ENCODE measurements at regions not wholly inside any gene's neighbourhood (a gene's known extent, or its start where the extent isn't known, plus 50 kb on each side); places are given as distances from the start of the nearest gene placed in this dataset.

DNA sequence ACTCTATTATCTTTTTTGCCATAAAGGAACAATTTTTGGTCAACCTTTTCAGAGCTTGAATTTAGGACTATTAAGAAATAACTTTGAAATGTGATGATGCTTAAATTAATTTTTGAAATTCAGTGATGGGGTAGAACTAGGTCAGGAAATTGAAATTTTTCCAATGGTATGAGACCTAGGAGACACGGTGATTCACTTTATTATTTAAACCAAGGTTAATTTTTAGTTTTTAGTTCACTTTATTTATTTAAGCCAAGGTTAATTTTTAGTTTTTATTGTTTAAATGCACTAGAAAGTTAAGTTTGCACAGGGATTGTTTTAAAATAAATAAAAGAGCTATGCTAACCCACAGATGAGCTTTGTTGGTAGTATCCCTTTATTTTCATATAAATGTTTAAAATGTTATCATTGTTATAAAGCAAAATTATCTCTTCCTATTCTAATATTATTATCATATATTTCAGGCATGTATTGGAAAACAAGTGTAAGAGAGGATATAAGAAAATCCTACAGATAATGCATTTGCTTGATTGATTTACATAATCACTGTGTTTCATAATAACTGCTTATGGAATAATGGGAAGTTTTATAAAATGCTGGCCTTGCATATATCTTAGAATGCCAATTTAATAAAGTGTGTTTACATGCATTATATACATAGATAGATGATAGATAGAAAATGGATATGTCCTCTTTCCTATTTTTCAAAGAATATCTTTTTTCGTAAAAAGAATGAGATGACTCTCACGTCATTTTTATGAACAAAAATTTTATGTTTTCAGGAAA lies 163.6 kb downstream of the HGF start:
- no peak for DNase-seq (ENCODE audit: low spot score)

GRCh38 chr7:81605493-81605892 lies 164.4 kb downstream of the HGF start:
- DNase-seq (ENCODE audit: low spot score), result no peak

- DNase-seq (ENCODE audit: low spot score), result no peak
Measured at GRCh38 chr7:81604808-81605174, 165.1 kb downstream of the HGF start.

DNA sequence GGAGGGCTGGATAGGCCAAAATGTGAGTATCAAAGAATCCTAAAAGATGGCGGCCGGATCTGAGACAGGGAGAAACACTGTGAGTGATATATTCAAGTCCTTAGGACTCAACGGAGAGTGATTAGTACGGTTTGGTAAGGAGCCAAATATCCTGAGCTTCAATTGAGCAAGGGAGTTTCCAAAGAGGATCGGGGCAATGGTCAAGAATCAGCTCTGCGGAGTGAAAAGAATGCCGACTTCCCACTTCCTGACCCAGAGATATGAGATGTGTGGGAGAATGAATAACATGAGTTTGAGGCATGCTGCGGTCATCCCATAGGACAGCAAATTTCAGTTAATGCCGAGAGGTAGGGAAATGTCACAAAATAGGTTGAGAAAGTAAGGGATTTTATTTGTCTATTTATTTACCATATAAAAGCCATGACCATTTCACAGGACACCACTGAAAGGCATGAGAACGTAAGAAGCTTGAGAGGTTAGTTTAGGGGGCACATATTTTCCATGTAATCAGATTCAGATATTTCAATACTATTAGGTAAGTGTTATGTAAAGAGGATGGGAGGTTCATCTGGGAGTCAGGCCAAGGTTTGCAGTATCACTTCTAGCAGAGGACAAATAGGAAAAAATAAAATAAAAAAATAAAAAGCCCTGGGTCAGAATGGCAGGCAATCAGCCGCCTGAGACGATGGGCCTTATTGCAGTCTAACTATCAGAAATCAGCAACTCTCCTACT lies 165.6 kb downstream of the HGF start:
- DNase-seq (ENCODE audit: low spot score), result peak; percentile 48

- peak; percentile 15 for DNase-seq (ENCODE audit: low spot score)
Measured at GRCh38 chr7:81600608-81601007, 169.2 kb downstream of the HGF start.

DNA sequence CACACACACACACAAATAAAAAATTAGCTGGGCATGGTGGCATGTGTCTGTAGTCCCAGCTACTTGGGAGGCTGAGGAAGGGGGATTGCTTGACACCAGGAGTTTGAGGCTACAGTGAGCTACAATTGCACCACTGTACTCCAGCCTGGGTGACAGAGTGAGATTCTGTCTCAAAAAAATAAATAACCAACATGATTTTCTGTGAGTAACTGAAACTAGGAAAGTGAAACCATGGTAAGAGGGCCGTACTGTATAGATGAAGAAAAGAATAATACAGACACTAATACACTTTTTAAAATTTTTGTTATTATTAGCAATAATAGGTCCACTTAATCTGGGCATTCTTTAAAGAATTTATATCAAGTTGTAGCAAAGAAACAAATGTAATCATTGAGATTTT lies 170.9 kb downstream of the HGF start:
- DNase-seq (ENCODE audit: low spot score), result no peak

DNA sequence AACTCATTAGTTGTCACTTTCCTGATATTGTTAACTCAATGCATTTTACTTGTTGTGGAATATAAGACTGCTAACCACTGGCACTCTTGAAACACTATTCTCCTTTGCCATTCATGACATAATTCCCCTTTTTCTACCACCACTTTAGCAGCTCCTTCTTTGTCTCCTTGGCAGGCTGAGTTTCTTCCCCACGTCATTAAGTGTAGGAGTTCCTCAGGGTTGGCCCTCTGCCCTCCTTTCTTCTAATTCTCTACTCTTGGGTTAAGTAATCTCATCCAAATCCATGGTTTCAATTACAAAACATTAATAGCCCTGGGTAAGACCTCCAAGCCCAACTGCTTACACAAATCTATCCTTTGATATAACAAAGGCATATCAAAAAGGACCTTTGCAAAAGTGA lies 175.1 kb downstream of the HGF start:
- DNase-seq (ENCODE audit: low spot score), result no peak

GRCh38 chr7:81590131-81590530 lies 179.7 kb downstream of the HGF start:
- no peak for DNase-seq (ENCODE audit: low spot score)

- no peak for DNase-seq (ENCODE audit: low spot score)
Measured at GRCh38 chr7:81584667-81585066, 185.2 kb downstream of the HGF start.

- DNase-seq (ENCODE audit: low spot score), result no peak
Measured at GRCh38 chr7:81583882-81584533, 185.8 kb downstream of the HGF start.

GRCh38 chr7:81583090-81583489 lies 186.8 kb downstream of the HGF start:
- no peak for DNase-seq (ENCODE audit: low spot score)

- DNase-seq (ENCODE audit: low spot score), result no peak
Measured at GRCh38 chr7:81577642-81578340, 192.1 kb downstream of the HGF start.

GRCh38 chr7:81574723-81575326 lies 195.0 kb downstream of the HGF start:
- peak; percentile 8 for DNase-seq (ENCODE audit: low spot score)

- DNase-seq (ENCODE audit: low spot score), result no peak
Measured at GRCh38 chr7:81573932-81574331, 195.9 kb downstream of the HGF start.

GRCh38 chr7:81573128-81573527 lies 196.7 kb downstream of the HGF start:
- no peak for DNase-seq (ENCODE audit: low spot score)

DNA sequence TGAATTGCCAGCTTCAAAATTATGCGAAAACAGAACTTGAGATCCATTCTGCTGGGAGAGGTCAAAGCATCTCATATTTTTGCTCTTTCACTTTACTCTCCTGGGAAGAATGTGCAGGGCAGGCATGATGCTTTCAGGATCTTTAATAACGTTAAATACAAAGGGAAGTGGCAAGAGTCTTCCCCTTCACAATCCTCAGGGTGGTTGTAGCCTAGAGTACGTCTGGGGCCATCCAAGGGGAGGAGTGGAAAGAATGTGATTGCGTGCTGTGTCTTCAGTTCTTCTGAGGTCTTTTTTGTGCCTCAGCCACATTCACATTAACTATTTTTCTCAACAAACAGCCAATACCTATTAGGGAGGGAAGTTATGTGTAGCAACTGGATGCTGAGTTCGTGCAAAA lies 207.3 kb downstream of the HGF start:
- DNase-seq (ENCODE audit: low spot score), result no peak

DNA sequence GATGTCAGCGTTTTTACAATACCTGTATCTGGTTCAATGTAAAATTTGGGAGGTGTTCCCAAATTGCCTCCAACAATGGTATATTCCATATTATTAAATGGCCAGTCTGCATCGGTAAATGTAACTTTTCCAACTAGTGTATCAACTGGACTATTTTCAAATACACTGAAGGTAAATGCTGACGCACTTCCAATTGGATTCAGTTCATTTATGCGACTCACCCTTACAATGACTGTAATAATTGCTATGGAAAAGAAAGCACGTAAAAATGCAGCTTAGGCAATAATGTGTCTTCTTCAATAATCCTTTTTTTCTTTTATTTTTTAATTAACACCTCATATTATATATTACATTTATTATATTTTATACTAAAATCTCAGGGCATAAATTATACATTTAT lies 209.1 kb downstream of the HGF start:
- no peak for DNase-seq (ENCODE audit: low spot score)

DNA sequence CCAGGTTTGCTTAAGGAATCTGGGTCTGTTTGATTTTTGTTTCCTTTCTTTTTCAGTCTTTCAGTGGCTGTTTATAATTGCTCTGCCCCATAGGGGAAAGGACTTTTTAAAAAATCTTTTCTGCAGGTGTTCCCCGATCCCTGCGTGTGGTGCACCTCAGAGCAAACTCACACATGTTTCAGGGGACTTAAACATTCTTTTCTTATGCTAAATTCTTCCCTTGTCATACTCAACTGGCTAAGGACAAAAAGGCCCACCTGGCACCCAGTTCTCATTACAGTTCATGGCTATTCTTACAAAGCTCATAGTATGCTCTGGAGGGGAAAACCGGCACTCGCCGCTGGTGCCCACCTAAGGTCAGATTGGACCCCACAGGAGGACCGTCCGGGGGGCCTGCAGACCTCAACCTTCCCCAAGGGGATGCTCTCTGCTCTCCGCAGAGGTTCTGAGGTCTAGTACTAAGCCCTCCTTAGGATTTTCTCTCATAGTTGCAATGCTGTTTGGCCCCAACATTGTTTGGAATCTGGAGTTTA lies 220.3 kb downstream of the HGF start:
- DNase-seq (ENCODE audit: low spot score), result no peak

- no peak for DNase-seq (ENCODE audit: low spot score)
Measured at GRCh38 chr7:81534996-81535395, 234.9 kb downstream of the HGF start.

GRCh38 chr7:81534446-81534845 lies 235.4 kb downstream of the HGF start:
- no peak for DNase-seq (ENCODE audit: low spot score)

GRCh38 chr7:81533931-81534330 lies 235.9 kb downstream of the HGF start:
- DNase-seq (ENCODE audit: low spot score), result no peak

DNA sequence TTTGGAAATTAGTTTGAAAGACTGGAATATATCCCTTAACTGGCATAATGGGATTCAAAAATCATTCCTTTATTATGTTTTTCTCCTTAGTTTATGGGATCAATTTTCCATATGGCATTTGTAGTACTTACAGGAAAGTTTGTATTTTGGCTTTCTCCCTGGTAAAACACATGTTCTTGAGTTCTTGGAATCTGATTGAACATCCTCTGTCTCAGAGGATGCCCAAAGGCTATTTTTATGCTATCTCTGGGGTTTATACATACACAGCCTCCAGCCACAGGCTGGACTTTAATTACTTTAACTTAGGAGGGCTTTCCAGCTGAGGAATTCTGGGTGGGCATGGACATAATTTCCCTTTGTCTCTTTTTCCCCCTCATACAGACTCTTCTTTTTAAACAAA lies 236.4 kb downstream of the HGF start:
- DNase-seq (ENCODE audit: low spot score), result no peak

Data from hepatic stellate cell (primary cell).